ENCODE measurements at regions not wholly inside any gene's neighbourhood (a gene's known extent, or its start where the extent isn't known, plus 50 kb on each side); places are given as distances from the start of the nearest gene placed in this dataset.

- H3K27ac Mint-ChIP-seq (ENCODE audit: low read depth, unreplicated experiment), result no peak overlapping the region
- CTCF ChIA-PET, result interaction anchor here (0.6 kb wide), 1 partner anchor 10 kb away, joined by 4 read pairs; no protein-coding TSS in a partner anchor
Measured at GRCh38 chr5:142396436-142397038, 71.7 kb upstream of the SPRY4 start.

GRCh38 chr5:142395334-142395733 is 70.5 kb upstream of the SPRY4 start:
- Mint-ChIP-seq H3K4me3 (ENCODE audit: unreplicated experiment) (no peak overlapping the region), H3K36me3 (ENCODE audit: insufficient read depth, unreplicated experiment) (no peaks in the 10 kb centered on the region), H3K27me3 (ENCODE audit: insufficient read depth, unreplicated experiment) (no peaks in the 10 kb centered on the region), H3K4me1 (ENCODE audit: insufficient read depth, unreplicated experiment) (no peaks in the 10 kb centered on the region), H3K9me3 (ENCODE audit: unreplicated experiment) (peaks cover 16% of the 10 kb centered on the region), H3K27ac (ENCODE audit: low read depth, unreplicated experiment) (no peak overlapping the region)
- intact Hi-C loops (cut with micrococcal nuclease), result no loop called here
- DNase-seq (ENCODE audit: unreplicated experiment), result no peak
- TF ChIP-seq CTCF (IDR thresholded peaks at IDR 0.05; ENCODE audit: unreplicated experiment), result no peak
- ChIA-PET POLR2A (no interaction called here), CTCF (interaction anchor here (2.0 kb wide), 1 partner anchor 153 kb away, joined by 5 read pairs; no protein-coding TSS in a partner anchor)
- no TSS peak for BruUV-seq (replicated peaks)

More at GRCh38 chr5:142396436-142397038, 71.7 kb upstream of the SPRY4 start:
- TF ChIP-seq CTCF (IDR thresholded peaks at IDR 0.05; ENCODE audit: unreplicated experiment), result no peak
- DNase-seq (ENCODE audit: unreplicated experiment), result no peak
- no peak overlapping the region for H3K4me3 Mint-ChIP-seq (ENCODE audit: unreplicated experiment)
- intact Hi-C loops (cut with micrococcal nuclease), result no loop called here
- POLR2A ChIA-PET, result no interaction called here
- H3K27me3 Mint-ChIP-seq (ENCODE audit: insufficient read depth, unreplicated experiment), result no peaks in the 10 kb centered on the region
- BruUV-seq (replicated peaks), result no TSS peak
- H3K36me3 Mint-ChIP-seq (ENCODE audit: insufficient read depth, unreplicated experiment), result no peaks in the 10 kb centered on the region
- H3K4me1 Mint-ChIP-seq (ENCODE audit: insufficient read depth, unreplicated experiment), result no peaks in the 10 kb centered on the region
- peaks cover 16% of the 10 kb centered on the region for H3K9me3 Mint-ChIP-seq (ENCODE audit: unreplicated experiment)

GRCh38 chr5:142391058-142391845 is 66.4 kb upstream of the SPRY4 start:
- ChIA-PET POLR2A (interaction anchor here (0.6 kb wide), 1 partner anchor 16 kb away, joined by 3 read pairs; no protein-coding TSS in a partner anchor), CTCF (interaction anchor here (0.8 kb wide), 1 partner anchor 580 kb away, joined by 4 read pairs; no protein-coding TSS in a partner anchor)
- Mint-ChIP-seq H3K4me1 (ENCODE audit: insufficient read depth, unreplicated experiment) (peaks cover 15% of the 10 kb centered on the region), H3K27ac (ENCODE audit: low read depth, unreplicated experiment) (no peak overlapping the region), H3K9me3 (ENCODE audit: unreplicated experiment) (peaks cover 6% of the 10 kb centered on the region), H3K27me3 (ENCODE audit: insufficient read depth, unreplicated experiment) (no peaks in the 10 kb centered on the region), H3K36me3 (ENCODE audit: insufficient read depth, unreplicated experiment) (no peaks in the 10 kb centered on the region), H3K4me3 (ENCODE audit: unreplicated experiment) (no peak overlapping the region)
- TF ChIP-seq CTCF (IDR thresholded peaks at IDR 0.05; ENCODE audit: unreplicated experiment), result no peak
- no peak for DNase-seq (ENCODE audit: unreplicated experiment)
- BruUV-seq (replicated peaks), result no TSS peak
- intact Hi-C loops (cut with micrococcal nuclease), result no loop called here

- Mint-ChIP-seq H3K27me3 (ENCODE audit: insufficient read depth, unreplicated experiment) (no peaks in the 10 kb centered on the region), H3K4me3 (ENCODE audit: unreplicated experiment) (no peak overlapping the region), H3K4me1 (ENCODE audit: insufficient read depth, unreplicated experiment) (peaks cover 15% of the 10 kb centered on the region), H3K36me3 (ENCODE audit: insufficient read depth, unreplicated experiment) (no peaks in the 10 kb centered on the region), H3K27ac (ENCODE audit: low read depth, unreplicated experiment) (no peak overlapping the region), H3K9me3 (ENCODE audit: unreplicated experiment) (no peaks in the 10 kb centered on the region)
- no TSS peak for BruUV-seq (replicated peaks)
- ChIA-PET CTCF (interaction anchor here (1.0 kb wide), 1 partner anchor 9 kb away, joined by 3 read pairs; no protein-coding TSS in a partner anchor), POLR2A (interaction anchor here (0.6 kb wide), 1 partner anchor 86 kb away, joined by 4 read pairs; no protein-coding TSS in a partner anchor)
- intact Hi-C loops (cut with micrococcal nuclease), result no loop called here
- TF ChIP-seq CTCF (IDR thresholded peaks at IDR 0.05; ENCODE audit: unreplicated experiment), result no peak
- no peak for DNase-seq (ENCODE audit: unreplicated experiment)
Measured at GRCh38 chr5:142390334-142390733, 65.5 kb upstream of the SPRY4 start.
